Neural crest cell (in vitro differentiated cells): ENCODE measurements at regions not wholly inside any gene's neighbourhood (a gene's known extent, or its start where the extent isn't known, plus 50 kb on each side); places are given as distances from the start of the nearest gene placed in this dataset.

Experiments
- DNase-seq: peaks from one replicate; pipeline ENCODE4 v3.0.0; 2021; ENCODE audit warnings: low read depth, mixed read lengths, low spot score
- H3K27ac Mint-ChIP-seq: one replicate; pipeline ENCODE4 v1.8.0; 2021; ENCODE audit warnings: mild to moderate bottlenecking, mixed read lengths; ENCODE audit not compliant: unreplicated experiment
- H3K27me3 Mint-ChIP-seq: 2 replicates; pipeline ENCODE4 v1.8.0; 2021; ENCODE audit warnings: low read depth, mild to moderate bottlenecking, mixed read lengths
- H3K36me3 Mint-ChIP-seq: 2 replicates; pipeline ENCODE4 v1.8.0; 2021; ENCODE audit warnings: low read depth, mild to moderate bottlenecking, mixed read lengths
- H3K4me1 Mint-ChIP-seq: 2 replicates; pipeline ENCODE4 v1.8.0; 2021; ENCODE audit warnings: mixed read lengths
- H3K4me3 Mint-ChIP-seq: one replicate; pipeline ENCODE4 v1.8.0; 2021; ENCODE audit warnings: mild to moderate bottlenecking, mixed read lengths
- H3K9me3 Mint-ChIP-seq: 2 replicates; pipeline ENCODE4 v1.8.0; 2021; ENCODE audit warnings: mixed read lengths
- TF ChIP-seq, protein P1 (sequence below): fragments of 200-600 bp; sonication (generic); conservative IDR thresholded peaks from 2 replicates; pipeline ENCODE4 v1.5.0; 2021; ENCODE audit warnings: antibody characterized with exemption, mild to moderate bottlenecking

DNA sequence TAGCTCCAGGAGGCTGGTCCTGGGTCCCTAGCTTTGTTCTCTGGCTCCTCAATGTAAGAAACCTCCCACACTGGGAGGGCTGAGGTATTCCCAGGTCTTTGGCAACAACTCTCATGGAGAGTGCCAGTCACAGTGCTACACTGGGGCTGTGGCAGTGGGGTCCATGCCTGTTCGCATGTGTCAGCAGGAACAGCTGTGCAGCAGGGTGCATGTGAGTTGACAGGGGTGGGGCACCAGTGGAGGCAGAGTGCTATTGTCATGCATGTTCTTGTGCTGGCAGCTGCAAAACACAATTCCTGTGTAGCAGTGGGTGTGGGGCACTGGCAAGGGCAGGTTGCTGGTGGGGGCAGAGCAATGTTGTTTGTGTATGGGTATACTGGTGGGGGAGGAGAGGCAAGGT lies 246.0 kb downstream of the CXXC4 start:
- no peaks in the 10 kb centered on the region for H3K4me1 Mint-ChIP-seq
- peaks cover 3% of the 10 kb centered on the region for H3K36me3 Mint-ChIP-seq
- H3K4me3 Mint-ChIP-seq, result no peak overlapping the region
- no peaks in the 10 kb centered on the region for H3K27me3 Mint-ChIP-seq
- H3K27ac Mint-ChIP-seq, result no peak overlapping the region
- DNase-seq, result no peak
- TF ChIP-seq, protein P1, sequence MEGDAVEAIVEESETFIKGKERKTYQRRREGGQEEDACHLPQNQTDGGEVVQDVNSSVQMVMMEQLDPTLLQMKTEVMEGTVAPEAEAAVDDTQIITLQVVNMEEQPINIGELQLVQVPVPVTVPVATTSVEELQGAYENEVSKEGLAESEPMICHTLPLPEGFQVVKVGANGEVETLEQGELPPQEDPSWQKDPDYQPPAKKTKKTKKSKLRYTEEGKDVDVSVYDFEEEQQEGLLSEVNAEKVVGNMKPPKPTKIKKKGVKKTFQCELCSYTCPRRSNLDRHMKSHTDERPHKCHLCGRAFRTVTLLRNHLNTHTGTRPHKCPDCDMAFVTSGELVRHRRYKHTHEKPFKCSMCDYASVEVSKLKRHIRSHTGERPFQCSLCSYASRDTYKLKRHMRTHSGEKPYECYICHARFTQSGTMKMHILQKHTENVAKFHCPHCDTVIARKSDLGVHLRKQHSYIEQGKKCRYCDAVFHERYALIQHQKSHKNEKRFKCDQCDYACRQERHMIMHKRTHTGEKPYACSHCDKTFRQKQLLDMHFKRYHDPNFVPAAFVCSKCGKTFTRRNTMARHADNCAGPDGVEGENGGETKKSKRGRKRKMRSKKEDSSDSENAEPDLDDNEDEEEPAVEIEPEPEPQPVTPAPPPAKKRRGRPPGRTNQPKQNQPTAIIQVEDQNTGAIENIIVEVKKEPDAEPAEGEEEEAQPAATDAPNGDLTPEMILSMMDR, result no peak
- H3K9me3 Mint-ChIP-seq, result peaks cover 18% of the 10 kb centered on the region

DNA sequence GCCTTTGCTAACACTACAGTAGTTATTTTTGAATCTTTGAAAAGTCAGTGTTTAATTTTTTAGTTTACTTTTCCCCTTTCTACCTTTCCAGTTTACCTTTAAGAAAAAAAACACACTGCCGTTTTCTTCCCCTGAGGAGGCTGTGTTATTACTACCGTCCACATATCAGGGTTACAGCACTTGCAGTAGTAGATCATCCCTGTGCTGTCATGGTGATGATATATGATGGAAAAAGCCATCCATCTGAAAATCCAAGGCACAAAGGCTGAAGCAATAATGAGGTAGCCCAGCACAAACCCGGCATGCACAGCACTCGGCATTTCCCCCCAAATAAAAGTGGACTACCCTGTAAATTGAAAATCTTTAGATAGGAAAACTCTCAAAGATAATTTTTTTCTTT lies 258.7 kb downstream of the CXXC4 start:
- Mint-ChIP-seq H3K27ac (no peak overlapping the region), H3K4me3 (no peak overlapping the region), H3K36me3 (no peaks in the 10 kb centered on the region), H3K9me3 (no peaks in the 10 kb centered on the region), H3K27me3 (no peaks in the 10 kb centered on the region), H3K4me1 (no peaks in the 10 kb centered on the region)
- no peak for DNase-seq
- TF ChIP-seq, protein P1, result no peak

DNA sequence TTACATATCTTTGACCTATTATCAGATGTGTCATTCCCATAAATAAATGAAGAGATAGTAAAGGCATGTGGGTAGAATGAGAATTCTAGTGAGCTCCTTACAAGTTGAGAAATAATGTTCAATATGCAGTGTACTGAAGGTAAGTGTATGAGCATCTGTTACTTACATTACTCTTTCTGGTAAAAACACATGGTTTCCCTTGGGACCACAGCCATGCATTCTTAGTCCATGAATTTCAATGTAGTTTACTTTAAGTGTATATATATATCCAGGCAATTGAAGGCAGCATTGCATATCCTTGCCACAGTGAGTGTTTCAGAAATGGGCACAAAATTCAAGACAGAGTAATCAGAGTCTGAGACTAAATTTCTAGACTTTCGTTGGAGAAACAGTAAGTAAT lies 277.2 kb downstream of the CXXC4 start:
- no peaks in the 10 kb centered on the region for H3K4me1 Mint-ChIP-seq
- no peak overlapping the region for H3K27ac Mint-ChIP-seq
- H3K9me3 Mint-ChIP-seq, result peaks cover 4% of the 10 kb centered on the region
- H3K27me3 Mint-ChIP-seq, result no peaks in the 10 kb centered on the region
- H3K4me3 Mint-ChIP-seq, result no peak overlapping the region
- DNase-seq, result no peak
- TF ChIP-seq, protein P1, result no peak
- H3K36me3 Mint-ChIP-seq, result no peaks in the 10 kb centered on the region

DNA sequence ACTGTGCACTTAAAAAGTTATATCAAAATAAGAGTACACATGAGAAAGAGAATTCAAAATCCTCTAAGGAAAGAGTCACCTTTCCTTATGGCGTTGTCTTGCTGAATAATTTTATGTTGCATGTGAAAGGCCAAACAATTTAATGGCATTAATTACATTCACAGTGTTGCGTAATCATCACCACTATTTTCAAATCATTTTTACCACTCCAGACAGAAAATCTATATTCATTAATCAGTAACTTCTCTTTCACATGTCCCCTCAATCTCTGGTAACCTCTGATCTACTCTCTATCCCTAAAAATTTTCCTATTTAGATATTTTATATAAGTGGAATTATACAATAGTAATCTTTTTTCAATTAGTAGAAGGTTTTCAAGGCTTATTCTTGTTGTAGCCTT lies 283.0 kb downstream of the CXXC4 start:
- no peaks in the 10 kb centered on the region for H3K27me3 Mint-ChIP-seq
- TF ChIP-seq, protein P1, result no peak
- no peak overlapping the region for H3K4me3 Mint-ChIP-seq
- no peak overlapping the region for H3K27ac Mint-ChIP-seq
- H3K4me1 Mint-ChIP-seq, result no peaks in the 10 kb centered on the region
- DNase-seq, result no peak
- H3K9me3 Mint-ChIP-seq, result peaks cover 4% of the 10 kb centered on the region
- H3K36me3 Mint-ChIP-seq, result no peaks in the 10 kb centered on the region

DNA sequence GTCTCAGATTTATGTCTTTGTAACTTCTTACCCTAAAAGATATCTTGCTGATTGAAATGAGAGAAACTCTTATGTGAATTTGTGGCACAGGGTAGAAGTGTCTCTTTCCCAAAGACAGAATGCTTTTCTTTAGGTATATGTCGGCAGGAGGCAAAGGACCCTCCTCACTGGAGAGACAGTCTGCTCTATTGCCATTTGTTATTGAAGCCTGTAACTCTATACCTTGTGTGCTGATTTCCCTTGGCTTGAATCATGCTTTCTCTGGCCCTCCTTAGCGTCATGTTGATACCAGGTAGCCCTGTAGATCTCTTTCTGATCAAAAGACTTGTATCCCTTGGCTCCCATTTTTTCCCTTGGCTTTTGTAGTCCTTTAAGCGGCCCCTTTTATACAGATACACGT lies 284.3 kb downstream of the CXXC4 start:
- TF ChIP-seq, protein P1, result no peak
- no peak for DNase-seq
- Mint-ChIP-seq H3K4me1 (no peaks in the 10 kb centered on the region), H3K27me3 (no peaks in the 10 kb centered on the region), H3K27ac (no peak overlapping the region), H3K4me3 (no peak overlapping the region), H3K9me3 (peaks cover 4% of the 10 kb centered on the region), H3K36me3 (no peaks in the 10 kb centered on the region)

DNA sequence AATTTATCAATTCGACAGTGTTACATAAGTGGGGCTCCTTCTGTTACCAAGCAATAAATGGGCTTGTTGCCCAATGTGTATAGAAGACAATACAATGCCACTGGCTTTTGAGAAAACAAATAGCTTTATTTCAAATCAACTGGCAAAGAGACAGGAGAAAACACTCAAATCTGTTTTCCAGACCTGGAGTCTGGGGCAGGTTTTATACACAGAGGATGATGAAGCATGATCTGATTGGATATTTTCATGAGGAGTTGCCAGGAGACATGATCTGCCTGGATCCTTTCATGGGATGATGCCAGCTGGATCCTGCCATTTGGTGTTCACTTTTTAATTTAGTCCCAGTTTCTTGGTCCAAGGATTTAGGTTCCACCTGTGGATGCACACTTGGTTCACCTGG lies 287.9 kb downstream of the CXXC4 start:
- peaks cover 3% of the 10 kb centered on the region for H3K9me3 Mint-ChIP-seq
- no peak overlapping the region for H3K27ac Mint-ChIP-seq
- no peaks in the 10 kb centered on the region for H3K4me1 Mint-ChIP-seq
- TF ChIP-seq, protein P1, result no peak
- DNase-seq, result no peak
- H3K27me3 Mint-ChIP-seq, result no peaks in the 10 kb centered on the region
- no peak overlapping the region for H3K4me3 Mint-ChIP-seq
- H3K36me3 Mint-ChIP-seq, result no peaks in the 10 kb centered on the region
